Psoas muscle (tissue), 7 donors: ENCODE measurements at regions not wholly inside any gene's neighbourhood (a gene's known extent, or its start where the extent isn't known, plus 50 kb on each side); places are given as distances from the start of the nearest gene placed in this dataset.

Source experiments
- ATAC-seq, 4 donors: fragments of 200-7000 bp; cut with Tn5 transposase; one replicate each; pipeline ENCODE4 v1.9.1; 2020; ENCODE audit warnings: moderate library complexity in 3 of 4, mild to moderate bottlenecking in 2 of 4
- DNase-seq, 2 donors: peaks; one replicate each; pipeline ENCODE4 v3.0.0-alpha.2; 2020
- H3K27ac ChIP-seq: fragments of 200-600 bp; one replicate; pipeline ENCODE4 v1.8.0; 2022
- H3K27me3 ChIP-seq, 3 donors: fragments of 200-600 bp in 1 of 3; one replicate each; pipeline versions ENCODE4 v1.6.1 to v1.8.0; 2013 to 2022; ENCODE audit warnings: low read length in 2 of 3, mild to moderate bottlenecking in 2 of 3, moderate library complexity in 1 of 3; ENCODE audit not compliant: insufficient read depth in 3 of 3
- H3K36me3 ChIP-seq, 2 donors: fragments of 200-600 bp in 1 of 2; one replicate each; pipeline versions ENCODE4 v1.6.1 to v1.8.0; 2013 to 2022; ENCODE audit warnings: low read depth in 1 of 2, mild to moderate bottlenecking in 1 of 2, moderate library complexity in 1 of 2; ENCODE audit not compliant: insufficient read depth in 1 of 2
- H3K4me1 ChIP-seq: fragments of 200-600 bp; one replicate; pipeline ENCODE4 v1.8.0; 2022
- H3K4me3 ChIP-seq: fragments of 200-600 bp; one replicate; pipeline ENCODE4 v1.8.0; 2022; ENCODE audit warnings: mild to moderate bottlenecking
- H3K9me3 ChIP-seq: fragments of 200-600 bp; one replicate; pipeline ENCODE4 v1.8.0; 2022
- WGBS, 3 donors: extraction: QIAGEN DNeasy Blood & Tissue Kit; methylation state at CpG; one replicate each; pipeline versions ENCODE4 v1.1.6 to v1.1.7; 2013; 5-methylcytosine and 5-hydroxymethylcytosine counted together
- intact Hi-C, 2 donors: fragments of 100-400 bp; cut with DNase I; formaldehyde crosslinking; loops; one replicate each; pipeline versions ENCODE4 v1.11.0 to v1.14.2; 2022
- TF ChIP-seq, protein P1 (sequence below): fragments of 200-600 bp; IDR thresholded peaks from one replicate; pipeline ENCODE4 v1.8.0; 2022; ENCODE audit warnings: antibody characterized with exemption
- donor health status: healthy with polysubstance abuse.
- donor health status: DM: no; HTN: no; CAD: no; lungs with moderate emphysema.
- donor health status: Bipolar disorder and iron deficiency.
- donor health status: healthy.
- donor health status: DM: yes; HTN: yes; CAD: no.
- donor health status: DM: no; HTN: no; CAD: no.
- donor health status: DM: yes; HTN: yes; CAD: no.

GRCh38 chr9:31500422-31500821 lies 884.0 kb upstream of the ACO1 start:
- 84 to 93% (median 88%) methylated on average over 1 of the region's 1 CpG for WGBS, 3 donors

DNA sequence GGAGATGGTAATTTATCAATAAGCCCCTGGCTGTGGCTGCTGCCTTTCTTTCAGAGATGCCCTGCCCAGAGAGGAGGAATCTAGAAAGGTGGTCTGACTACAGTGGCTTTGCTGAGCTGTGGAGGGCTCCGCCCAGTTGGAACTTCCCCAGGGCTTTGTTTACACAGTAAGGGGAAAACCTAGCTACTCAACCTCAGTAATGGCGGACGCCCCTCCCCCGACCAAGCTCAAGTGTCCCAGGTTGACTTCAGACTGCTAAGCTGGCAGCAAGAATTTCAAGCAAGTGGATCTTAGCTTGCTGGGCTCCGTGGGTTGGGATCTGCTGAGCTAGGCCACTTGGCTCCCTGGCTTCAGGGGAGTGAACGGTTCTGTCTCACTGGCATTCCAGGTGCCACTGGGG lies 865.4 kb upstream of the ACO1 start:
- intact Hi-C loops: no loop called here
- no peak overlapping the region for H3K4me3 ChIP-seq
- H3K9me3 ChIP-seq: no peaks in the 10 kb centered on the region
- TF ChIP-seq, protein P1, sequence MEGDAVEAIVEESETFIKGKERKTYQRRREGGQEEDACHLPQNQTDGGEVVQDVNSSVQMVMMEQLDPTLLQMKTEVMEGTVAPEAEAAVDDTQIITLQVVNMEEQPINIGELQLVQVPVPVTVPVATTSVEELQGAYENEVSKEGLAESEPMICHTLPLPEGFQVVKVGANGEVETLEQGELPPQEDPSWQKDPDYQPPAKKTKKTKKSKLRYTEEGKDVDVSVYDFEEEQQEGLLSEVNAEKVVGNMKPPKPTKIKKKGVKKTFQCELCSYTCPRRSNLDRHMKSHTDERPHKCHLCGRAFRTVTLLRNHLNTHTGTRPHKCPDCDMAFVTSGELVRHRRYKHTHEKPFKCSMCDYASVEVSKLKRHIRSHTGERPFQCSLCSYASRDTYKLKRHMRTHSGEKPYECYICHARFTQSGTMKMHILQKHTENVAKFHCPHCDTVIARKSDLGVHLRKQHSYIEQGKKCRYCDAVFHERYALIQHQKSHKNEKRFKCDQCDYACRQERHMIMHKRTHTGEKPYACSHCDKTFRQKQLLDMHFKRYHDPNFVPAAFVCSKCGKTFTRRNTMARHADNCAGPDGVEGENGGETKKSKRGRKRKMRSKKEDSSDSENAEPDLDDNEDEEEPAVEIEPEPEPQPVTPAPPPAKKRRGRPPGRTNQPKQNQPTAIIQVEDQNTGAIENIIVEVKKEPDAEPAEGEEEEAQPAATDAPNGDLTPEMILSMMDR: no peak
- no peaks in the 10 kb centered on the region for H3K27me3 ChIP-seq
- H3K4me1 ChIP-seq: no peaks in the 10 kb centered on the region
- H3K36me3 ChIP-seq: no peaks in the 10 kb centered on the region
- WGBS, 3 donors: 84 to 89% (median 87%) methylated on average over 6 of the region's 6 CpGs
- no peak for DNase-seq
- no peak for ATAC-seq
- H3K27ac ChIP-seq: no peak overlapping the region

More at GRCh38 chr9:31500422-31500821, 884.0 kb upstream of the ACO1 start:
- Histone ChIP-seq H3K27ac (no peak overlapping the region), H3K4me1 (no peaks in the 10 kb centered on the region), H3K9me3 (no peaks in the 10 kb centered on the region), H3K27me3 (no peaks in the 10 kb centered on the region), H3K4me3 (no peak overlapping the region), H3K36me3 (no peaks in the 10 kb centered on the region)
- TF ChIP-seq, protein P1: no peak
- ATAC-seq (no peak), DNase-seq (no peak)
- intact Hi-C loops: no loop called here

DNA sequence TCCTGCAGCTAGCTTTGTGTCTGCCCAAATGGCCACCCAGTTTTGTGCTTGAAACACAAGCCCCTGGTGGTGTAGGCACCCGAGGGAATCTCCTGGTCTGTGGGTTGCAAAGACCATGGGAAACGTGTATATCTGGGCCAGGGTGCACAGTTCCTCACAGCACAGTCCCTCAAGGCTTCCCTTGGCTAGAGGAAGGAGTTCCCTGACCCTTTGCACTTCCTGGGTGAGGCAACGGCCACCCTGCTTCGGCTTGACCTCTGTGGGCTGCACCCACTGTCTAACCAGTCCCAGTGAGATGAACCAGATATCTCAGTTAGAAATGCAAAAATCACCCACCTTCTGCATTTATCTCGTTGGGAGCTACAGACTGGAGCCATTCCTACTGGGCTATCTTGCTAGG lies 865.0 kb upstream of the ACO1 start:
- Histone ChIP-seq H3K27ac (no peak overlapping the region), H3K4me3 (no peak overlapping the region), H3K27me3 (no peaks in the 10 kb centered on the region), H3K4me1 (no peaks in the 10 kb centered on the region), H3K9me3 (no peaks in the 10 kb centered on the region), H3K36me3 (no peaks in the 10 kb centered on the region)
- no peak for ATAC-seq
- intact Hi-C loops: no loop called here
- TF ChIP-seq, protein P1: no peak
- WGBS, 3 donors: 62 to 80% (median 67%) methylated on average over 5 of the region's 5 CpGs
- no peak for DNase-seq

- Histone ChIP-seq H3K4me1 (no peaks in the 10 kb centered on the region), H3K4me3 (no peak overlapping the region), H3K36me3 (no peaks in the 10 kb centered on the region), H3K27ac (no peak overlapping the region), H3K9me3 (no peaks in the 10 kb centered on the region), H3K27me3 (no peaks in the 10 kb centered on the region)
- TF ChIP-seq, protein P1: no peak
- intact Hi-C loops: no loop called here
- 48 to 83% (median 76%) methylated on average over 2 of the region's 2 CpGs for WGBS, 3 donors
- no peak for ATAC-seq
- DNase-seq: no peak
Observed at GRCh38 chr9:31519826-31520225, 864.6 kb upstream of the ACO1 start.

- TF ChIP-seq, protein P1: no peak
- ATAC-seq: no peak
- H3K27me3 ChIP-seq: no peaks in the 10 kb centered on the region
- H3K36me3 ChIP-seq: no peaks in the 10 kb centered on the region
- peaks cover 2% of the 10 kb centered on the region for H3K9me3 ChIP-seq
- H3K27ac ChIP-seq: no peak overlapping the region
- intact Hi-C loops: no loop called here
- H3K4me3 ChIP-seq: no peak overlapping the region
- H3K4me1 ChIP-seq: no peaks in the 10 kb centered on the region
- DNase-seq: no peak
- 71 to 76% (median 72%) methylated on average over 3 of the region's 3 CpGs for WGBS, 3 donors
Observed at GRCh38 chr9:31520301-31521085, 864.0 kb upstream of the ACO1 start.
